Renal pelvis (tissue), 1 donor: ENCODE measurements at regions not wholly inside any gene's neighbourhood (a gene's known extent, or its start where the extent isn't known, plus 50 kb on each side); places are given as distances from the start of the nearest gene placed in this dataset.
"Not testable (repeated sequence)": the region's sequence is repeated elsewhere in the genome, so short reads cannot be mapped to it uniquely, and the experiment has no call there.

ENCODE experiments used
- DNase-seq: peaks from one replicate; pipeline ENCODE4 v3.0.0-alpha.2; 2013

DNA sequence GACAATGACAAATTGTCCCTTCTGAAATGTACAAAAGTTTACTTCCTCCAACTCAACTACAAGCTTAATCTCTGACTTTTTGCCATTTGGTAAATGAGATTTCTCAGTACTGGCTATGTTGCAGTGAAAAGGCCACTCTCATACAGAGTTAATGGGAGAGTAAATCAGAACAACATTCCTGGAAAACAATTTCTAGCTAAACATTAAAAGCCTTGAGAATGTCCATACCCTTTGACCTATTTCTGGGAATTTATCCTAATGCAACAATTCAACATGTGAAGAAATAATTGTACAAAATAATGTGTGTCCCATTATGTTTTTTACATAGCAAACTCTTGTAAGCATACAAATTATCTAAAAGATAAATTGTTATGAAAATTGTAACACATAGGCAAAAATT is 56.3 kb upstream of the SPEF2 start:
- DNase-seq = peak; percentile 59

- no peak for DNase-seq
These were observed 59.9 kb upstream of the SPEF2 start for GRCh38 chr5:35557748-35558147.

DNA sequence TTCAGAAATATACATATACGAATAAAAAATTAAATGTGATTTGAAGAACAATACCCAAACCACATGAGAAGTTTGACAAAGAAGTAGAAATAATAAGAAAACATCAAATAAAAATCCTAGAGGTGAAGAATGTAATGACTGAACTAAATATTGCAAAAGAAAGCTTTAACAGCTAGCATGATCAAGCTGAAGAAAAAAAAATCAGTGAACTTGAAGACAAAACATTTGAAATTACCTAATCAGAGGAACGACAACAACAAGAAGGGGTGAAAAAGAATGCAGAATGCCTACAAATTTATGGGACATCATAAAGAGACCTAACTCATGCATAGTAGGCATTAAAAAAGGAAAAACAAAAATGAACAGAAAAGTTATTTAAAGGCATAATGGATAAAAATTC is 60.5 kb upstream of the SPEF2 start:
- DNase-seq = no peak

DNA sequence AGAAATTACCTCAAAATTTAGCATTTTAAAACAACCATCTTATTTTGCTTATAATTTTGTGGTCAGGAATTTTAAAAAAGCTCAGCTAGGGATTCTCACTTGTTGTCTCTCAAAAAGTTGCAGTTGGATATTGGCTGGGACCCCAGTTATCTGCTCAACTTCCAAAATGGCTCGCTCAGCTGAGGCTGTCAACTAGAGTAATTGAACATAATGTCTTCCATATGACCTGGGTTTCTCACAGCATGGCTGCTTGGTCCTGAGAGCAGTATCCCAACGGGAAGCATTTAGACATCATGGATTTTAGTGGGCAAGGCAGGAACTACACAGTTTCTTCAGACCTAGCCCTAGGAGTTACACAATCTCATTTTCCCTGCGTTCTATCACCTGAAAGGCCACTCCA is 63.6 kb upstream of the SPEF2 start:
- DNase-seq = no peak

DNA sequence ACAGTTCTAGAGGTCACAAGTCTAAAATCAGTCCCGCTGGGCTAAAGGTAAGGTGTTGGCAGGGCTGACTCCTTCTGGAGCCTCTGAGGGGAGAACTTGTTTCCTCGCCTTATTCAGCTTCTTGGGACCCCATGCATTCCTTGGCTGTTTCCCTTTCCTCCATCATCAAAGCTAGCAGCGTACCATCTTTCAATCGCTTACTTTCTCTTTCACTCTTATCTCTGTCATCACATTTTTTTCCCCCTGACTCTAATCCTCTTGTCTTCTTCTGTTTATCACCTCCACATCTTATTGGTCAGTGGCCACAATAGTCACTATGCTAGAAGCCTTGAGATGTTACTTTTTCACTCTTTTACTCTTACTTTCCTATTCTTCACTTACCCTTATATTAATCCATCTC is 72.5 kb upstream of the SPEF2 start:
- no peak for DNase-seq

GRCh38 chr5:35543408-35543807 is 74.3 kb upstream of the SPEF2 start:
- DNase-seq = no peak

- DNase-seq = no peak
These were observed 77.7 kb upstream of the SPEF2 start for GRCh38 chr5:35540002-35540401.

- DNase-seq = no peak
These were observed 79.3 kb upstream of the SPEF2 start for GRCh38 chr5:35538198-35538931.

GRCh38 chr5:35533156-35533555 is 84.5 kb upstream of the SPEF2 start:
- DNase-seq = no peak

DNA sequence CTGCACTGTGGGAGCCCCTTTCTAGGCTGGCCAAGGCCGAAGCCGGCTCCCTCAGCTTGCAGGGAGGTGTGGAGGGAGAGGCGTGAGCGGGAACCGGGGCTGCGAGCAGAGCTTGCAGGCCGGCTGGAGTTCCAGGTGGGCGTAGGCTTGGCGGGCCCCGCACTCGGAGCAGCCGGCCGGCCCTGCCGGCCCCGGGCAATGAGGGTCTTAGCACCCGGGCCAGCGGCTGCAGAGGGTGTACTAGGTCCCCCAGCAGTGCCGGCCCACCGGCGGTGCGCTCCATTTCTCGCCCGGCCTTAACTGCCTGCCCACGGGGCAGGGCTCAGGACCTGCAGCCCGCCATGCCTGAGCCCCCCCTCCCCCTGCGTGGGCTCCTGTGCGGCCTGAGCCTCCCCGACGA is 86.1 kb upstream of the SPEF2 start:
- DNase-seq = not testable (repeated sequence)

GRCh38 chr5:35518104-35518503 is 99.6 kb upstream of the SPEF2 start:
- DNase-seq = no peak

DNA sequence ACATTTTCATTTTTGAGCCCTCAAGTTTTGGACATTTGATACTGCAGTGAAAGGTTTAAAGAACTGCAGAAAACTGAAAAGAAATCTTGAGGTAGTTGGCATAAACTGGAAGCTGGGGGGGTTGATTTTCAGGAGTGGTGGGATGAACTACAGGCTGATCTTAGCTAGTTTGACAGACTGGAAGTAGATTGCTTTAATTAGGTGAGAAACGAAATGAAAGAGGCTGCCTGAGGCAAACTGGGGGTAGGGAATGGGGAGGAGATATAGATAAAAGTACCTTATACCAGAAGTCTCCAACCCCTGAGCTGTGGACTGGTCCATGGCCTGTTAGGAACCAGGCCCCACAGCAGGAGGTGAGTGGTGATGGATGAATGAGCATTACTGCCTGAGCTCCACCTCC is 101.4 kb upstream of the SPEF2 start:
- no peak for DNase-seq

GRCh38 chr5:35513612-35514011 is 104.1 kb upstream of the SPEF2 start:
- no peak for DNase-seq

- no peak for DNase-seq
These were observed 115.5 kb upstream of the SPEF2 start for GRCh38 chr5:35502206-35502605.

DNA sequence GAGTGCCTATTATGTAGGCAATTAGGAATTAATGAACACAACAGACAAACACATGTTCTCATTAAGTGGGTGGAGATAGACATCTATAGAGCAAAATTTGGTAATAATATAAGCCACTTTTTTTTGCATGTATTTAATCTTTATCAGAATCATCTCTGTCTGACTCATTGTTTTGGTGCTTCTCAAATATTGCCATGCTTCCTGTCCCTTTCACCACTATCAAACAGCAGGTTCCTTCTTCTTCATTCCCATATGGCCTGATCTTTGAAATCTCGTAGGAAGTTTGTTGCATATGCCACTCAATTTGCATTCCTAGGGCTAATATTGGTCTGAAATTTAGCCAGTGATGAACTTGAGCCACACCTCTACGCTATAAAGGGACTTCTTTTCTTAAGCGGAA is 128.9 kb upstream of the SPEF2 start:
- DNase-seq = no peak

- DNase-seq = no peak
These were observed 129.6 kb upstream of the SPEF2 start for GRCh38 chr5:35488055-35488454.

- no peak for DNase-seq
These were observed 130.2 kb upstream of the SPEF2 start for GRCh38 chr5:35487233-35488025.

DNA sequence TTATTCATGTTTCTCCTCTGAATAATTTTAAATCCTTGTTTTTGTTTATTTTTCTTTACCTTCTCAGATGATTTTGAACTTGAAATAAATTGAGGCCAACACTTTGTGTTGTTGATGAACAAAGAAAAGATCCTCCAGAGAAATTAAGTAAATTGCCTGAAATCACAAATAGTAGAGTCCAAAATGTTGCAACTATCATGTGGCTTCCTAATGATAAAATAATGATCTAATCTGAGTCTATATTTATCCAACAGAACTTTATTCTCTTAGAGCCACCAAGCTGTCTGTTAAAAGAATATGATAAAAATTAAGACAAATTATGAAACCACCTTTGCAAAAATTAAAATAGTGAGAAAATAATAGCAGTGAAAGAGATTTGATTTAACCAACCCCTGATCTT is 132.2 kb upstream of the SPEF2 start:
- DNase-seq = no peak

DNA sequence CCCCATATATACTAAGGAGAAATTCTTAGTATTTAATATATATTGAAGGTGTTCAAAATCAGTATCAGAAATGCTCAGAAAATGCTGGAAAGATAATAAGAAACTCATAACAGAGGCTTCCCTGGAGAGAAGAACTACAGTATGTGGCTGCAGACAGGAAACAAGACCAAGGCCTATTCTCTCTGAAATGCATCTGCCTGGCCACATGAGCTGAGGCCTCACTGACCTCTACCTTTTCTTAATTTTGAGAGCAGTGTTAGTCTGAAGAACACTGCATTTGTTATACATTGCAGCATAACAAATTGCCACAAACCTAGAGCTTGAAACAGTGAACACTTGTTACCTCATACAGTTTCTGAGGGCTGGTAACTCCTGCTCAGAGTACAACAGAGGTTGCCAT is 133.4 kb upstream of the SPEF2 start:
- no peak for DNase-seq

- no peak for DNase-seq
These were observed 133.9 kb upstream of the SPEF2 start for GRCh38 chr5:35483780-35484179.

- DNase-seq = peak; percentile 74
These were observed 134.5 kb upstream of the SPEF2 start for GRCh38 chr5:35483191-35483590.

- DNase-seq = no peak
These were observed 135.4 kb upstream of the SPEF2 start for GRCh38 chr5:35482167-35482755.
